ENCODE measurements at regions not wholly inside any gene's neighbourhood (a gene's known extent, or its start where the extent isn't known, plus 50 kb on each side); places are given as distances from the start of the nearest gene placed in this dataset.

DNA sequence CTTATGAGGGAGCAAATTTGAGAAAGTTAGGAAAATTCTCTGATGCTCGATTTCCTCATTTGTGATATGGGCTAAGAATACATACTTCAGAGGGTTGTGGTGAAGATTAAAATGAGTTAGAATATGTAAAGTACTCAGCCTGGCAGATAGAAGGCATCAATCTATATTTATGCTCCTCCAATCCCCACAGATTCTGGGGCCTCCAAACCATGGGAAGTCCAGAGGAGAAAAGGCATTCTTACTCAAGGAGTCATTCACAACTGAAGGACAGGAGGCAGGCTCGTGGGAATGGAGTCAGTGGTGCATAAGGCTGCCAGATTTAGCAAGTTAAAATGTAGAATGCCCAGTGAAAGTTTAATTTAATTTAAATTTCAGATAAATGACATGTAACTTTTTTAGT is 330.0 kb upstream of the POU3F1 start:
- no peak for DNase-seq

DNA sequence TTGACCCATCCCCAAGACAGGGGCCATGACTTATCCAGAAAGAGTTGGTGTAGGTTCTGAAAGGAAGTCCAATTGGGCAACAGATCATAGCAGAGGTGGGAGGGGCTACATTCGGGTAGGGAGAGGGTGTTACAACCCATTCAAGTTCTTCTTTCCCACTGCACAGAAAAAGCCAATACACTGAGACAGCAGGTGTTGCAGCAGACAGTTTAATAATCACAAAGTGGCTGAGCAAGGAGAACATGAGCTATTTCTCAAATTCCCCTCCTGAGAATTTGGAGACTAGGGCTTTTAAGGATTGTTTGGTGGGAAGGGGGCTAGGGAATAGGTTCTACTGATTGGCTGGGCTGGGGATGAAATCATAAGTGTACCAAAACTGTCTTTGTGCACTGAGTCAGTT is 328.4 kb upstream of the POU3F1 start:
- no peak for DNase-seq

DNA sequence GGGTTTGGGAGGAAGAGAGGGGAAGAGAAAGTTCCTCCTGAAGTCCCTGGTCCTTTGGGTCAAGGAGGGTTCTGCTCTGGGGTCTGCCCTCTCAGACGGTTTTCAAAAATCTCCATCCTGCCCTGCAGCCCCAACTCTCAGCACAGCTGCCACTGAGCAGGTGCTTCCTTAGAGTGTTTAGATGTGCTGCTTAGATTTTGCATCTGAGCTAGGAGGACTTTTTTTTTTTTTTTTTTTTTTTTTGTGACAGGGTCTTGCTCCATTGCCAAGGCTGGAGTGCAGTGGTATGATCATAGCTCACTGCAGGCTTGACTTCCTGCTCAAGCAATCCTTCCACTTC is 324.9 kb upstream of the POU3F1 start:
- no peak for DNase-seq

DNA sequence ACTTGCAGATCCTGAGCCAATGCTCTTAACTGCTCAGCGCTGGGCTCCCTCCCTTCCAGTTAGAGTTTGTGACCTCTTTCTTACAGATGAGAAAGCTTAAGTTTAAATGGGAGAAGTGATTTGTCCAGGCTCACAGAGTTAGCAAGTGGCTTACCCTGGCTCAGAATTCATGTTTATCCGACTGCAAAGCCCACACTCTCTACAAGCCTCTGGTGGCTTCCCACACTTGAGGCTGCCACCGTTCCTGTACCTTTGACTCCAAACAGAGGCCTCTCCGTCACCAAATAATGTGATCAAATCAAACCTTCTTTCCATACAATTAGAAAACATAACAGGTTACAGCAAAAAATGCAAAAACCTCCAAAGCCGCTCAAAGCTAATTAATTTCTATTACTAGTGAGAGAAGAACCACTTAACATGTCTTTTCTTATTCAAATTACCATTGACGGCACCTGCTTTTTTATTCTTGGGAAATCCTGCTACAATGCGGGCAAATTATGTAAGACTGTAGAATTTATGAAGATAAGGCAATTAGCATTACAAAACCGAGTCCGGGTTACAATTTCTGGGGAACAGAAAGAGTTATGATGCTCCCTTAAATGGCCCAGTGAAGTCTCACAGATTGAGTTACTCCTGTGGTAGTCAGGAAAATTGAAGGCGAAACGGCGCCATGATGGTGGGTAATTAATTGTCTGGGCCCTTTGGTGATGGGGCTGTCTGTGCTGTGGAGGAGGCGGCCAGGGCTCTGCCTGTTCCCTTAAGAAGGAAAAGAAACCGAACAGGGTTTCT is 324.3 kb upstream of the POU3F1 start:
- no peak for DNase-seq

DNA sequence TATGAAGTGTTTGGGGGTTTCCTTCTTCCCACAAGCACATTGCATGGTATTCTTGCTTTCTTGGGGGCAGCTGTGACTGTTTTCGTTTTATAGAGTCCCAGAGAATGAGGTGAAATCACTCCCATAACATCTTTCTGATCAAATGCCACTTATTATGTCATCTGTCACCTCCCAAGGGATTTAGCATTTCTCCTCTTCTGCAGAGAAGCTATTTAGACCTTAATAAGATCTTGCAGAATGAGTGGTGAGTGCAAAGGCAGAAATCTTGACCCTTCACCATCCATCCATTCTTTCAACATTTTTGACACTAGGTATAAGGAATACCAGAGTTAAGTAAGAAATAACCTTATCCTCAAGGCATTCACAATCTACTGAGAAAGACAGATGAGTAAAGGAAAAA is 318.6 kb upstream of the POU3F1 start:
- DNase-seq: no peak

DNA sequence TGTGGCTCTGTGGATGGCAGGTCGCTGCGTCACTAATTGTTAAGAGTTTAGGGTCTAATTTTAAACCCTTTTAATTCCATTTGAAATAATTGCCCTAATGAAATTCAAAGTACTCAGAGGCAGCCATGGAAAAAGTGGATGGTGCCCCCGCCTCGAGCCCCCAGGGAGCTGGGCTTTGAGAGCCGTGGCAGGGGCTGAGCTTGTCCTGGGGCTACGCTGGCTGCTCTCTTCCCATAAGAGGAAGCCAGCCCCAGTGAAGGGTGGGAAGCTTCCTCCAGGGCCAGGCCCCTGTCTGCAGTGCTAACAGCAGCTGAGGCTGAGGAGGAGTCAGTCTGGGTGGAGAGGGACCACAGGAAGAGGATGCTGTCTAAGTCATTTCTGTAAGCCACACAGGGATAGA is 315.0 kb upstream of the POU3F1 start:
- DNase-seq: no peak

DNA sequence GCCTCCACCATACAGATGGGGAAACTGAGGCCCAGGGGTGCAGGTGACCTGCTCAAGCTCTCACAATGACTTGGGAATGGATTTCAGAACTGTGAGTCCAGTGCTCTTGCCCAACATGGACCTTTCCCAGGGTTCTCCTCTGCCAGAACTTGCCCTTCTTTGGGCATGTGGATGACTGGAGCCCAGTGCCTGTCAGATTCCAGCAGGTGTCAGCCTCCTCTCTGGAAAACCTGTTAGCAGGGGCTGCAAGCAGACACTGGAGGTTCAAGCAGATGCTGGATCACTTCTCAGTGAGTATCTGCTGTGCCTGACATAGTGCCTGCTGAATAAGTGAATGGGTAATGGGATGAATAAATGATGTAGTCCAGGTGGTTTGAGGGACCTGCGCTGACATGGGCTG is 314.2 kb upstream of the POU3F1 start:
- DNase-seq: no peak

DNA sequence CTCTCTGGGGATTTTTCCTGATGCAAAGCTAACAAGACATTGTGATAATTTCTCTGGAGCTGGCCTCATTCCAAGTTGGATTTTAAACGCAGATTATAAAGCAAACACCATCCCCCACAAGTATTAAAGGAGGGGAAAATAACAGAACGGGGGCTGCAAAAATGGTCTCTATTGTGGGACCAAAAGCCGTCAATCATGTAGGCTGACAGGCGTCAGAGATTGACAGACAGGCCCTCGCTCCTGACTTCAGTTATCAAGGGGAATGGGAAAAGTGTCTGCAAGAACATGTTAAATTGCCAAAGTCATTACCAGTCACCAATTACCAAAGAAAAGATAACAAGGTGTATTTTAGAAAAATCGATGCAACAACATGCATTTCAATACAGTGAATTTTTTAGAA is 307.4 kb upstream of the POU3F1 start:
- no peak for DNase-seq

DNA sequence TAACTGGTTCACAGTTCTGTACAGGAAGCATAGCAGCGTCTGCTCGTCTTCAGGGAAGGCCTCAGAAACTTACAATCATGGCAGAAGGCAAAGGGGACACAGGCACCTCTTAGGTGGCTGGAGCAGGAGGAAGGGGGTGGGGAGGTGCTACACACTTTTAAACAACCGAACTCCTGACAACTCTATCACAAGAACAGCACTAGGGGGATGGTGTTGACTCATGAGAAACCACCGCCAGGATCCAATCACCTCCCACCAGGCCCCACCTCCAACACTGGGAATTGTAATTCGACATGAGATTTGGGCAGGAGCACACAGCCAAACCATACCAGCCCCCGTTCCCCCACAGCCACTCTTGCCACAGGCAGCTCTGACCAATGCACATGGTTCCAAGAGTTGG is 306.3 kb upstream of the POU3F1 start:
- DNase-seq: no peak

DNA sequence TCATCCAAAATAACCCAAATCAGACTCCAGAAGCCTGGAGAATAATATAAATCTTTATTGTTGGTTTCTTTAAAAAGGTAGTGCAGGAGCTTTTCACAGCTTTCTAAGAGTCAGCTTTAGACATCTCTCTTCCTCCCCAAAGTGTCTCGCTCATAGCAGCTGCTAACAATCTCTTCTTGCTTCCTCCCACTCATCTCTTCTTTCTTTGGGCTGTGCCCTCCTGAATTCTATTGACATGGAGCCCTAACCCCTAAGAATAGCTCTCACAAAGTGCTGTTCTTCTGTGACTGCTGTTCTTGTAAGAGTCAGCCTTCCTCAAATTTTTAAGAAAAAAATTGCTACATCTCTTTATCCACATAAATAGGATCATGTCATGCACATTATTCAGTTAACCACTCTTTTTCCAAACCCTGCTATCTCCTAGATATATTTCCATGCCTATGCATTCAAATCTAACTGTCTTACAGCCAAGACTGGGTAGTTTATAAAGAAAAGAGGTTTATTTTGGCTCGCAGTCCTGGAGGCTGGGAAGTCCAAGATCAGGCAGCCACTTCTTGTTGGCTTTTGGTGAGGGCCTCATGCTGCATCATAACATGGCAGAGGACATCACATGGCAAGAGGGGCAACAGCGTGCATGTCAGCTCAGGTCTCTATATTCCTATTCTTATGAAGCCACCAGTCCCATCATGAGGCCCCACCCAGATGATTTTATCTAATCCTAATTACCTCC is 301.0 kb upstream of the POU3F1 start:
- no peak for DNase-seq

DNA sequence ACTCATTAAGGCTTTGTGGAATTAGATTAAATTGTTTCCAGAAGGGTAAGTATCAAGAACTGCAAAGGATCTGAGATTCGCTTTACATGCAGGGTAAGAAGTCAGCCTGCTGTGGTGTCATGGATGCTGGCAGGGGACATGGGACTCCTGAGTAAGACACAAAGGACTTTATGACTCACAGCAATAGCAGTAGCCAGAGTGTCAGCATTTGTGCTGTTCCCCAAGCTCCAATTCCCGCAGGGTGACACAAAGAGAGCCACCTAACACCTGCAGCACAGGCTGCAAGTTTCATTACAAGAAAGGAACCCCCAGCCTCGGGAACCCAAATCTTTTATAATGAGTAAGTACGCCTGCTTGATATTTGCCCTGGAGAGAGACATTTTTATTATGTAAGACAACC is 298.1 kb upstream of the POU3F1 start:
- DNase-seq: no peak

DNA sequence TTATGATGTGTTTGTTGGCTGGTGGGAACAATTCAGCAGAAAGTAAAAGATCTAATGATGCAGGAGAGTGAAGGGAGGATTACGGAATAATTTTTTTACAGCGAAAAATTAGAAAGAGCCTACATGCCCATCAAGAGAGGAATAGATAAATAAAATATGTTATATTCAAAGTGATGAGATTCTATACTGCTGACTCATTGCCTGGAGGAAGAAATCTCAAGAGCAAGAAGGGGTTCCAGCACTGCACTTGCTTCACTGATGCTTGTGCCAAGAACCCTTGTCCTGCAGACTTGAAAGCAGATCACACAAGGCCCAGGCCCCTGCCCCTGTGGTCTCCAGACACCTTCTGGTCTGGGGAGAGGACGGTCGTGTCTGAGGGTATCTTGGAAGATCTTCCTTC is 295.1 kb upstream of the POU3F1 start:
- DNase-seq: no peak

DNA sequence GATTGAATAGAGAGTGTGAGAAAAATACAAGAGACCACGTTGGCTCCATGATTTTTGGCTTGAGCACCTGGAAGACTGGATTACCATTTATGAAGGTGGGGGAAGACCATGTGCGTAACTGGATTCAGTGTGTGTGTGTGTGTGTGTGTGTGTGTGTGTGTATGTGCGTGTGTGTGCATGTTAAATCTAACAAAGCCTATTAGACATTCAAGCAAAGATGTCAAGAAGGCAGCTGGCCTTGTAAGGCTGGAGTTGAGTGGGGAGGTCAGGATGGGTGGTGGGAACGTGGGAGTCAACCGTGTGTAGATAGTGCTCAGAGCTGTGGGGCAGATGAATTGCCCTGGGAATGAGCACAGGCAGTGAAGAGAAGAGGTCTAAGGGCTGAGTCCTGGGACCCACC is 293.8 kb upstream of the POU3F1 start:
- no peak for DNase-seq

DNA sequence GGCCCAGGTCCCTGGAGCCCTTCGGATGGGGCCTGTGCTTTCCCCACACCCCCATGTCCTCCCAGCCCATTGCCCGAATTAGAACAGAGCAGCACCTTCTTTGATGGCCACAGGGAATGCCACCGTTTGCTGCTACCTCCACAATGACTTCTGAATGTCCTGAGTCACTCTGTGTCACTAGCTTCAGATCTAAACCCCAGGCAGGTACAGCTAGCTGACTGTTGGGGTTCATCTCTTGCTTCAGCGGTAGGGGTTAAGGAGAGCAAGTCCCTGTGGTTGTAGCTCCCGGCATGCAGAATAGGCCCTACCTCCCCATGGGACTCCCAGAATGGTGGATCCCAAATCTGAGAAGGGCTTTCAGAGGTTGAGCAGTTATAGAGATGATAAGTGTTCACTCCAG is 291.1 kb upstream of the POU3F1 start:
- DNase-seq: no peak

DNA sequence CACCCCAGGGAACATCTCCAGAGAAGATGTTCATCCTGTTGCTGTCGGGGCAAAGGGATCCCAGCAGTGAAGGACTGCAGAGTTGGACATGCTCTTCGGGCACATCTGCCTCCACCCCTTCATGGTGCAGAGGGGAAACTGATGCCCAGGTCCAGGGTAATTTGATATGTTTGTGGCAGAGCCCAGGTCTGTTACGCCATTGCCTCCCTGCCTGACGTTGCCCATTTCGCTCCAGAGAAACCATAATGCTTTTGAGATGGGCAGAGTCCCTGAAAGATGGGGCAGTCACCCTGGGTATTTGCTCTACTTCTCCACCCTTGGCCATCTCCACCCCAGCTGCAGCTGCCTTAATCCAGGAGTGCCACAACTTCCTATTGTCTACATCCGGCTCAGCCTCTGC is 290.4 kb upstream of the POU3F1 start:
- no peak for DNase-seq

DNA sequence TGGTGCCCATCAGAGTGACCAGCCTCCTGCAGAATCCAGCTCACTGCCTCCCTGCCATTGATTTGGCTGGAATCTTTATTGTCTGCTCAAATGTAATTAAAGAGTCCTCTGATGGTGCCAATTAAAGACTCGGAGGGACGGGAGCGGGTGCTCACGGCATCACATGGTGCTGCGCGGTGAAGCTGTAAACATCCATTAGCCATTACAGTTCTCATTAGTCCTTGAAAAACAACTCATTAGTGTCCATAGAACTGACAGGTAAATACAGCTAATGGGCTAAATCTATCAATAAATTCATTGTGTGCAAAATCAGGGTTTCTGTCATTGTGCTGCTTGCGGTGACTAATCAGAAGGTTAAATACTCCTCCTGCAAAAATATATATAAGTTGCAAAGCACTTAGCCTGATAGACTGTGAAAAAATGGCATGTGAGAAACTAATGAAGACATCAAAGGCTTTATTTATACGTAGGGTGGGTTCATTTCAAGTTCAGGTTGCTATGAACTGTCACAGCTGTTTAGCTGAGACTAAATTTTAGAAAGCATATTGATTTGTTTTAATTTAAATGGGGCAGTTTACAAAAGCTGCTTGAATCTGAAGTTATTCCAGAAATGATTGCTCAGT is 289.8 kb upstream of the POU3F1 start:
- no peak for DNase-seq

DNA sequence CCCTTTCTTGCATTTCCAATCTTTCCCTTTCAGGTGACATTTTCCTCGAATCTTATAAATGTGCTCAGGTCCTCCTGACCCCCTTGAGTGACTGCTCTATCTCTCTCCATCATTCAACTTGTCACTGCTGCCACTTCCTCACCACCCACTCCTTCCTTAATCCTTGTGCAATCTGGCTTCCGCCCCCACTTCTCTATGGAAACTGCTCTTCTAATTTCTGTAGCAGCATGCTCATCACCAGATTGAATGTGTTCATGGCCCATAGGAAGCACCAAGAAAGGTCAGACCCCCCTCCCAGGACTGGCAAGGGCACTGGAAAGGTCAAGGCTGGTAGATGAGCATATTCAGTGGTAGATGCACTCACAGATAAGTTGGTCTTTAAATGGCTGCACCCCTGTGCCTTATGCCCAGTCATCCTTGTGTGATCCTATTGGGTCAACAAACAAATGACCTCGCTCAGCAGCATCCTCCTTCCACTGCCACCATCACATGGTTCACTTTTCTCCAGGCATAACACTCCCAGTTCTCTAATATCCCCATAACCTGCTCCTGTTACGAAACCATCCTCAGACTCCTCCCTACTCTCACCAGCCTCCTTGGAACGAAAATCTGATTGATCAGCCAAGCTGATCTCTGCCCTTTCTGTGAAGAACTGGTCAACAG is 288.5 kb upstream of the POU3F1 start:
- DNase-seq: no peak

DNA sequence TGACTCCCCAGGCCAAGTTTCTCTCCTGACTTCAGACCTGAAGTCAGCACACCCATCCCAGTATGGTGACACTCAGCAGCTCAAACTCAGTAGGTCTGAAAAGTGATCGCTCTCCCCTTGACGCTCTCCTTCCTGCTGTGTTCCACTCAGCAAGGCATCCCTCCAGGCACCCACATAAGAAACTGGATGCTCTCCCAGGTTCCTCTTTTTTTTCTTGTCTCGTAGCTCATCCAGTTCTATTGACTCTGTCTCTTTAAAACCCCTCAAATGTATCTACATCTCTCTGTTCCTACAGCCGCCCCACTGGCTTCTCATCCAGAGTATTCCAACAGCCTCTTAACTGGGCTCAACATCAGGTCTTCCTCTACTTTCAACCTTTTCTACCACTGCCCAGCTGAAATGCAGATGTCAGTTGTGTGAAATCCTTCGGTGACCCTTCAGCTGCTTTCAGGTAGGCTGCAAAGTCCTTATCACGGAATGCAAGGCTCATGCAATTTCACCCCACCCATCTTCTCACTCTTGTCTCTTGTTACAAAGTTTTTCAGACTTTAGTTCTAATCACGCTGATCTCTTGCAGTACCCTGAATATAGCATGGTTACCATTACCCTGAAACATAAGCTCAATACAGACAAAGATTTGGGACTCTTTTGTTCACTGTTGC is 286.2 kb upstream of the POU3F1 start:
- DNase-seq: no peak

DNA sequence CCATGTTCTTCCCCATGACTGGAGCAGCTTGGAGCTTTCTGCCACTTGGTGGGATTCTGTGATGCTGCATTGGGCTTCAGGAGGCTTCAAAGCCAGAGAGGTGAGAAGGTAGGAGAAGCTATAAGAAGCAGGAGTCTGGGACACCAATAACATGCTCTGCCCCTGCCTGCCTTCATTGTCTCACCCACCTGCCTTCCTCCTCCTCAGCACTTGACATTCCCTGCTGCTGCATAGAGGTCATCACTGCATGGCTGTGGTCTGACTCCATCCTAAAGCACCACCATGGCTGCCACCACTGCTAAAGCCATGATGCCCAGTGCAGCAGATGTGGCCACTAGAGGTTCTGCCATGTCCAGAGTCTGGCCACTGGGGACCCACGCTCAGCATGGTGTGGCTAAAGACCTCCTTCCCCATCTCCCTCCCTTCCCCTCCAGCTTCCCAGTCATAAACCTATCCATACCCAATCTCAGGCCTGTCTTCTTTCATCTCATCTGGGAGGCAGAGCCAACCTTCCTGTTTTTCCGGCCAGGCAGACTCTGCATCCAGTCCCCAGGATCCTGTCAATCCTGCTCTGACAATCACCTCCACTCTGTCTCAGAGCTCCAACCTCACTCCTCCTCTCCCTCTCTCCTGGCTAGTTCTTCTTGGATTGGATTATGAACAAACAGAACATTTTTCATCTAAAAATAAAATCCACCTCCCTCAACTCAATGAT is 285.1 kb upstream of the POU3F1 start:
- no peak for DNase-seq

DNA sequence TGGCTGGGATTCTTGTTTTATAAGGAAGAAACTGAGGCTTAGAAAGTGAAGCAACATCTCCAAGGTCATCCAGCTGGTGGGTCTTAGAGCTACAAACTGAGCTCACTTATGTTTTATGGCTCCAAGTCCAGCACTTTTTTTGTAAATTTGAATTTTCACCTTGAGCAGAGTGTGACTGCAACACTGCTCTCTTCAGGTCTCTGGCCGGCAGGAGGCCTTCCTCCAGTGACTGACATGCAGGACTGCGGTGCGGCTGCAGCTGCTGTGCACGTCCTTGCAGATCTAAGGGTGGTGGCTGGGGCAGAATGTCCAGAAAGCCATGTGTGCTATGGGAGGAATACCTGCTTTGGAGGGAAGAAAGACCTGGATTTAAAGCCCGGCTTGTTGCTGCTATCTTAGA is 284.2 kb upstream of the POU3F1 start:
- no peak for DNase-seq

DNA sequence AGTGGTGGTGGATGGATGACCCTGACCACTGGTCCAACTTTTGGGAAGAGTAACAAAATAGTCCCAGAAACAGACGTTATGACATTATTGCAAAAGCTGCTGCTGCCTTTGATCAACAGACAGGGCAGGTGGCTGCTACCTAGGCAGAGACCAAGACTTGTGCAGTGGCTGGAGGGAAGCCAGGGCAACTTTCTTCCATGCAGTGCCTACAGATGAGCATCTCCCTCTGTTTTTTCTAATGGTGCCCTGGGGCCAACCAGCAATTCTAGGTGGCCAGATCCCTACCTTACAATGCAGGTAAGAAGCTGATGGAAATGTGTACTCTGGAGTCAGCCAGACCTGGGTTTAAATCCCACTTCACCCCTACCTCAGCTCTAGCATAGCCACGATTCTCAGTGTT is 283.1 kb upstream of the POU3F1 start:
- DNase-seq: no peak

DNA sequence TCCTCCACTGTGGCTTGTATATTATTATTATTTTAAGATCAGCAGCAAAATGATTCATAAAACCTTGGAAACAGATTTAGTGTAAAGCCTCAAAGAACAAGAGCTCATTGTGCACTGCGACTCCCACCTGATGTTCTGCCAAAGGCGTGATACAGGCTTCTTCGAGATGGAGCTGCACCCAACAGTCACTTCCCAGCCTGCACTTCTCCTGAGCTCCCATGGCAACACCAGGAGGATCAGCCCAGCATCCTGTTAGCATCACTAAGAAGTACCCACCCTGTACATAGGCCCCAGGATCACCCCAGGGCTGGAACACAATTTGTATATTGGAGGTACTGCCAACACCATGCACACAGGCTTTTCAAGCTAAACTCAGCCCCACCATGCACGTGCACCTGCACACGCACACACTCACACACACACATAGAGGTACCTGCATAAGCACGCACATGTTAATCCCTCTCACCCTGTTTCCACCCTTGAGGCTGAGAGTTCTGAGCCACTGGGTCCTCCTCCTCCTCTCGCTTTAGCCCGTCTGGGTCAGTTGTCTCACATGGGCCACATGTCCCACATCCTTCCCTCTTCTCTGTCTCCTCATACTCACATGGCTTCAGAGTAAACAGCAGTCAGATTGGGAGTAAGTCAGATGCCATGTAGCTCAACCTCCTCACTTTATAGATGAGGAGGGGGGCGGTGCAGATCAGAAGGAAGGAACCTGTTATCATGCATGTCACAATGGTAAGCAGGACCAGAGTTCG is 281.9 kb upstream of the POU3F1 start:
- DNase-seq: no peak
